IgD-negative memory B cell (primary cell): ENCODE measurements at regions not wholly inside any gene's neighbourhood (a gene's known extent, or its start where the extent isn't known, plus 50 kb on each side); places are given as distances from the start of the nearest gene placed in this dataset.

Source experiments
- H3K27ac Mint-ChIP-seq, 3 donors: one replicate each; pipeline ENCODE4 v1.8.0; 2020 to 2022; ENCODE audit warnings: mild to moderate bottlenecking in 3 of 3, mixed read lengths in 3 of 3, moderate library complexity in 1 of 3
- H3K27me3 Mint-ChIP-seq: one replicate; pipeline ENCODE4 v1.8.0; 2021; ENCODE audit warnings: mixed read lengths
- H3K36me3 Mint-ChIP-seq: one replicate; pipeline ENCODE4 v1.8.0; 2020; ENCODE audit warnings: mild to moderate bottlenecking, mixed read lengths
- H3K4me1 Mint-ChIP-seq, 3 donors: one replicate each; pipeline ENCODE4 v1.8.0; 2020 to 2022; ENCODE audit warnings: mixed read lengths in 3 of 3, mild to moderate bottlenecking in 1 of 3
- H3K4me3 Mint-ChIP-seq, 4 donors: one replicate each; pipeline ENCODE4 v1.8.0; 2020 to 2022; ENCODE audit warnings: mild to moderate bottlenecking in 4 of 4, mixed read lengths in 4 of 4, moderate library complexity in 3 of 4
- H3K9me3 Mint-ChIP-seq, 3 donors: one replicate each; pipeline ENCODE4 v1.8.0; 2020 to 2021; ENCODE audit warnings: mixed read lengths in 3 of 3, mild to moderate bottlenecking in 1 of 3

GRCh38 chr11:95358511-95359340, 127.7 kb upstream of the SESN3 start:
- H3K27me3 Mint-ChIP-seq: peaks cover 1% of the 10 kb centered on the region
- no peaks in the 10 kb centered on the region for H3K36me3 Mint-ChIP-seq
- no peak overlapping the region for H3K27ac Mint-ChIP-seq
- H3K4me1 Mint-ChIP-seq: peaks cover 0 to 4% (median 2%) of the 10 kb centered on the region in 3 donors
- H3K4me3 Mint-ChIP-seq: no peak overlapping the region
- no peaks in the 10 kb centered on the region for H3K9me3 Mint-ChIP-seq

- Mint-ChIP-seq H3K27ac (no peak overlapping the region), H3K4me1 (peaks cover 0 to 2% (median 2%) of the 10 kb centered on the region in 3 donors), H3K9me3 (peaks cover 0 to 9% (median 4%) of the 10 kb centered on the region in 3 donors), H3K36me3 (peaks cover 2% of the 10 kb centered on the region), H3K4me3 (no peak overlapping the region), H3K27me3 (peaks cover 1% of the 10 kb centered on the region)
These were observed 123.3 kb upstream of the SESN3 start for GRCh38 chr11:95354304-95354703.

DNA sequence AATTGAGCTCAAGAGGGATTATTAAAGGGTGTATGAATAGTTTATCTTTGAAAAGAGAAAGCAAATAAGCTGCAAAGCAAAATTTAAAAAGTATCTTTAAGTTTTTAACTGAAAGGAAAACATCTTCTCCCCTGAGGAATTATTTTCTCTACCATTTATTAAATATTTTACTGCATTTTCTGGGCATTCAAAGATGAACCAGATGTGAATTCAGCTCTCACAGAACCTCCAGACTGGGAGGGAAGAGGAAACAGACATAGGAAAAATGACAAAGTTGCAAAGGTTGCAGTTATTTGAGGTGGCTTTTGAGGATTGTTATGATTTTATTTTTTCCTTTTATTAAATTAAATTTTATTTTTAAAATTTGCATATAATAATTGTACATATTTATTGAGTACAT, 122.7 kb upstream of the SESN3 start:
- Mint-ChIP-seq H3K4me3 (no peak overlapping the region), H3K9me3 (peaks cover 2 to 15% (median 7%) of the 10 kb centered on the region in 3 donors), H3K27me3 (peaks cover 1% of the 10 kb centered on the region), H3K36me3 (peaks cover 2% of the 10 kb centered on the region), H3K4me1 (peaks cover 0 to 2% (median 2%) of the 10 kb centered on the region in 3 donors), H3K27ac (peak overlapping the region in 1 of 3 donors; percentile 43)

DNA sequence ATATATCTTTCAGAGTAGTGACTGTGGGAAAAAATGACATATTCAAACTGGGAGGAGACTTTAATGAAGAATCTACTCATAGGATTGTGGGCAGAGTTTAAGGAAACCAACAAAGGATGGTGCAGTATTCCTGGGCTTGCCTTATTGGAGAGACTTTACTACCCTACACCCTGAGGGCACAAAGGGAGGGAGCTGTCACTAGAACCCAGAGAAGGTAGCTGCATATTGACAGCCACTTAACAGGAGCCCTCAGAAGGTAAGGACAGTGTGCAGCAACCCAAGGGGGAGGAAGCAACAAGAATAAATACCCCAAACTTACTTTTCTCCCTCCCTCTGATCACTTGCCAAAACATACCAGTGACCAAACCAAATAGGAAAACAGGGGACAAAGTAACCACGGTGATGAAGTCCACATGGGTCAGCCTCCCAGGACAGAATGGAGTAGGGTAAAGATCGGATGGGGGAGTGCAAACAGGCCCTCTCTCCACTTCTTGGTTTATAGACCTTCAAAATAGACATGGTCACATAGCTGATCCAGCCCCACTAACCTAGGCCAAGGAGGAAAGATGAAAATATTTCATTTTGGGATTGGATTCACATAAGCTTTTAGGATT, 121.8 kb upstream of the SESN3 start:
- peaks cover 5 to 21% (median 7%) of the 10 kb centered on the region in 3 donors for H3K9me3 Mint-ChIP-seq
- H3K4me1 Mint-ChIP-seq: peaks cover 0 to 2% (median 2%) of the 10 kb centered on the region in 3 donors
- H3K27ac Mint-ChIP-seq: no peak overlapping the region
- H3K4me3 Mint-ChIP-seq: no peak overlapping the region
- peaks cover 2% of the 10 kb centered on the region for H3K36me3 Mint-ChIP-seq
- H3K27me3 Mint-ChIP-seq: peaks cover 1% of the 10 kb centered on the region

- peaks cover 8% of the 10 kb centered on the region for H3K36me3 Mint-ChIP-seq
- H3K27ac Mint-ChIP-seq: no peak overlapping the region
- H3K9me3 Mint-ChIP-seq: peaks cover 6 to 21% (median 7%) of the 10 kb centered on the region in 3 donors
- H3K4me3 Mint-ChIP-seq: peak overlapping the region in 1 of 4 donors; percentile 13
- H3K4me1 Mint-ChIP-seq: peaks cover 0 to 2% (median 2%) of the 10 kb centered on the region in 3 donors
- no peaks in the 10 kb centered on the region for H3K27me3 Mint-ChIP-seq
These were observed 118.4 kb upstream of the SESN3 start for GRCh38 chr11:95349345-95349942.

DNA sequence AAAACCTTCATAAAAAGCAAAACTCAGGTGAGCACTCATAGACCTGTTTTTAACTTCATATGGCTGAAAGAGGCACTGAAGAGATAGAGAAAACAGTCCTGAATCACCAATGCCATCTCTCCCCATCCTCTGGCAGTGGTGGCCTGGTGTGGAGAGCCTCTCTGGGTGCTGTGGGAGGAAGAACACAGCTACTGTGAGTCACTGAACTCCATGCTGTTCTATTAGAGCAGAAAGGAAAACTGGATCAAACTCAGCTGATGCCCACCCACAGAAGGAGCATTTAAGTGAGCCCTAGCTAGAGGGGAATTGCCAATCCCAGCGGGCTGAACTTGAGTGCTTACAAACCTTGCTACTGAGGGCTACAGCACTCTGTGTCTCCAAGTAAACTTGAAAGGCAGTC, 115.3 kb upstream of the SESN3 start:
- Mint-ChIP-seq H3K4me3 (no peak overlapping the region), H3K27me3 (no peaks in the 10 kb centered on the region), H3K27ac (no peak overlapping the region), H3K4me1 (no peaks in the 10 kb centered on the region), H3K9me3 (peaks cover 6 to 21% (median 7%) of the 10 kb centered on the region in 3 donors), H3K36me3 (peaks cover 9% of the 10 kb centered on the region)

DNA sequence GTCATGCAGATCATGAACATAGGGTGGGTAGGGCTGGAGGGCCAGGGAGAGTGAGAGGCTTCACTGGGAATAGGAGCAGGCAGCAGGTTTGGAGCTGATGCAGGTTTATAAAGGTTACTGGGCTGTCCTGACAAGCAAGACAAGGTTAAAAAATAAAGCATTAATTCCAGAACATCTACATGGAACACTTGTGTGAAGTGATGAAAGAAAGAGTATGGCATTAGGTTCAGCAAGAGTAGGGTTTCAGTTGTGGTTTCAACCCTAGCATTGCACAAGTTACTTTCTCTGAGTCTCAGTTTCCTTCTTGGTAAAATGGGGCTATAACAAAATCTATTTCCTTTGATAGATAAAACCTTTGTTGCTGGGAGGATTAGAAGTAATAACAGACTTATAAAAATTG, 114.6 kb upstream of the SESN3 start:
- Mint-ChIP-seq H3K27ac (no peak overlapping the region), H3K4me1 (peaks cover 0 to 1% (median 0%) of the 10 kb centered on the region in 3 donors), H3K9me3 (peaks cover 6 to 21% (median 7%) of the 10 kb centered on the region in 3 donors), H3K4me3 (no peak overlapping the region), H3K27me3 (no peaks in the 10 kb centered on the region), H3K36me3 (peaks cover 9% of the 10 kb centered on the region)

- Mint-ChIP-seq H3K27ac (no peak overlapping the region), H3K4me1 (peaks cover 0 to 1% (median 0%) of the 10 kb centered on the region in 3 donors), H3K27me3 (no peaks in the 10 kb centered on the region), H3K36me3 (peaks cover 9% of the 10 kb centered on the region), H3K9me3 (peaks cover 6 to 19% (median 7%) of the 10 kb centered on the region in 3 donors), H3K4me3 (peak overlapping the region in 1 of 4 donors; percentile 22)
These were observed 114.1 kb upstream of the SESN3 start for GRCh38 chr11:95344932-95345642.

GRCh38 chr11:95341221-95341620, 110.2 kb upstream of the SESN3 start:
- H3K9me3 Mint-ChIP-seq: peaks cover 0 to 1% (median 0%) of the 10 kb centered on the region in 3 donors
- H3K4me1 Mint-ChIP-seq: peaks cover 1 to 5% (median 3%) of the 10 kb centered on the region in 3 donors
- peaks cover 7% of the 10 kb centered on the region for H3K36me3 Mint-ChIP-seq
- H3K27me3 Mint-ChIP-seq: no peaks in the 10 kb centered on the region
- H3K27ac Mint-ChIP-seq: no peak overlapping the region
- no peak overlapping the region for H3K4me3 Mint-ChIP-seq

DNA sequence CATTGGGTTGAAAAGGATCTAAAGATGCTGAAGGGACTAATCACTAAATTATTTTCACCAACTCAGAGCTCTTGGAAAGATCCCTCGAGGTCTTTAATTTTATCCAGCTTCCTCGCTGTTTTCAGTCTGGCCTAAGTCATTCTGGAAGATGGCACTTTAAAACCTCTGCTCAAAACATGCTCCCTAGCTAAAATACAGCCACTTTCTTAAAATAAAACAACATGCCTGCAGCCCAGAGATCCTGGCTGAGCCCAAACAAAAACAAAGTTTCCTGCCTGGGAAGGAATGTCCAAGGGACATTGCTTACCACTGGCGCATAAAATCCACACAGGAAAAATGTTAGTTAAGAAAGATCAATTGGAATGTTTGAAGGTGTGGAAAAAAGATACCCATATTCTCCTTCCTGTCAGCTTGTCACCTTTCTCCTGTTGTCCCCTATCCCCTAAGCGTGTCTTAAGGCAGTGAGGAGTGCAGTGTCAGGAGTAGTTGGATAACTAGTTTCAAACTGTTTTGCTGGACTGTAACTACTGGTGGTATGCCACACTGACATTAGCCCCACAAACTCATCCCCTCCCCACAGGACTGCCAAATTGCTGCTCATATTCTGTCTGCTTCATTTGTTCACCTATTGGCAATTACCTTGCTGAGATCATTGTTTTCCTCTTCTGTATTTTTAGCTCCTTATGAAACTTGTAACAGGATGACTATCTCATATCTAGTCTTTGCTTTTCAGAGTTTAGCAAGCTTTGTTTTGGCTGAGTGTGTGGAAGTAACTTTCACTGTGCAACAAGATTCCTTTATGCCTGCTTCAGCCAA, 108.3 kb upstream of the SESN3 start:
- no peak overlapping the region for H3K4me3 Mint-ChIP-seq
- peaks cover 1% of the 10 kb centered on the region for H3K36me3 Mint-ChIP-seq
- H3K4me1 Mint-ChIP-seq: peaks cover 8 to 11% (median 10%) of the 10 kb centered on the region in 3 donors
- H3K27me3 Mint-ChIP-seq: no peaks in the 10 kb centered on the region
- no peaks in the 10 kb centered on the region for H3K9me3 Mint-ChIP-seq
- no peak overlapping the region for H3K27ac Mint-ChIP-seq

GRCh38 chr11:95338430-95338991, 107.5 kb upstream of the SESN3 start:
- H3K36me3 Mint-ChIP-seq: peaks cover 1% of the 10 kb centered on the region
- no peak overlapping the region for H3K4me3 Mint-ChIP-seq
- no peaks in the 10 kb centered on the region for H3K27me3 Mint-ChIP-seq
- no peak overlapping the region for H3K27ac Mint-ChIP-seq
- H3K9me3 Mint-ChIP-seq: no peaks in the 10 kb centered on the region
- peaks cover 8 to 12% (median 10%) of the 10 kb centered on the region in 3 donors for H3K4me1 Mint-ChIP-seq

GRCh38 chr11:95337972-95338429, 107.0 kb upstream of the SESN3 start:
- no peak overlapping the region for H3K4me3 Mint-ChIP-seq
- H3K36me3 Mint-ChIP-seq: peaks cover 1% of the 10 kb centered on the region
- no peaks in the 10 kb centered on the region for H3K27me3 Mint-ChIP-seq
- H3K4me1 Mint-ChIP-seq: peaks cover 8 to 12% (median 10%) of the 10 kb centered on the region in 3 donors
- H3K27ac Mint-ChIP-seq: no peak overlapping the region
- H3K9me3 Mint-ChIP-seq: no peaks in the 10 kb centered on the region

GRCh38 chr11:95337175-95337957, 106.4 kb upstream of the SESN3 start:
- peaks cover 1% of the 10 kb centered on the region for H3K36me3 Mint-ChIP-seq
- no peak overlapping the region for H3K4me3 Mint-ChIP-seq
- no peaks in the 10 kb centered on the region for H3K9me3 Mint-ChIP-seq
- no peaks in the 10 kb centered on the region for H3K27me3 Mint-ChIP-seq
- H3K4me1 Mint-ChIP-seq: peaks cover 8 to 12% (median 10%) of the 10 kb centered on the region in 3 donors
- H3K27ac Mint-ChIP-seq: no peak overlapping the region
